ENCODE measurements at regions not wholly inside any gene's neighbourhood (a gene's known extent, or its start where the extent isn't known, plus 50 kb on each side); places are given as distances from the start of the nearest gene placed in this dataset.
A peak's percentile ranks its signal among the peaks of the same experiment; 100 is the strongest.

GRCh38 chr20:24813080-24813479, 136.0 kb upstream of the CST7 start:
- DNase-seq = no peak
- no peaks in the 10 kb centered on the region for H3K36me3 ChIP-seq
- H3K4me3 ChIP-seq = no peak overlapping the region
- H3K27me3 ChIP-seq = no peaks in the 10 kb centered on the region
- H3K9me3 ChIP-seq = no peaks in the 10 kb centered on the region

- no peaks in the 10 kb centered on the region for H3K36me3 ChIP-seq
- H3K4me3 ChIP-seq = no peak overlapping the region
- H3K9me3 ChIP-seq = no peaks in the 10 kb centered on the region
- no peaks in the 10 kb centered on the region for H3K27me3 ChIP-seq
- no peak for DNase-seq
Measured at GRCh38 chr20:24813496-24813895, 135.6 kb upstream of the CST7 start.

GRCh38 chr20:24813936-24814335, 135.1 kb upstream of the CST7 start:
- no peaks in the 10 kb centered on the region for H3K9me3 ChIP-seq
- no peaks in the 10 kb centered on the region for H3K27me3 ChIP-seq
- no peaks in the 10 kb centered on the region for H3K36me3 ChIP-seq
- no peak overlapping the region for H3K4me3 ChIP-seq
- no peak for DNase-seq

GRCh38 chr20:24814556-24815195, 134.4 kb upstream of the CST7 start:
- Histone ChIP-seq H3K27me3 (no peaks in the 10 kb centered on the region), H3K4me3 (no peak overlapping the region), H3K9me3 (no peaks in the 10 kb centered on the region), H3K36me3 (no peaks in the 10 kb centered on the region)
- no peak for DNase-seq

GRCh38 chr20:24815196-24815815, 133.8 kb upstream of the CST7 start:
- DNase-seq = no peak
- no peaks in the 10 kb centered on the region for H3K36me3 ChIP-seq
- no peak overlapping the region for H3K4me3 ChIP-seq

GRCh38 chr20:24815931-24816330, 133.1 kb upstream of the CST7 start:
- no peak for DNase-seq
- no peaks in the 10 kb centered on the region for H3K27me3 ChIP-seq

More at GRCh38 chr20:24815196-24815815, 133.8 kb upstream of the CST7 start:
- Histone ChIP-seq H3K27me3 (no peaks in the 10 kb centered on the region), H3K9me3 (no peaks in the 10 kb centered on the region)

GRCh38 chr20:24816431-24816830, 132.6 kb upstream of the CST7 start:
- peak; percentile 22 for DNase-seq
- H3K36me3 ChIP-seq = no peaks in the 10 kb centered on the region

More at GRCh38 chr20:24815931-24816330, 133.1 kb upstream of the CST7 start:
- Histone ChIP-seq H3K4me3 (no peak overlapping the region), H3K36me3 (no peaks in the 10 kb centered on the region), H3K9me3 (no peaks in the 10 kb centered on the region)

GRCh38 chr20:24816907-24817306, 132.2 kb upstream of the CST7 start:
- no peak for DNase-seq
- no peaks in the 10 kb centered on the region for H3K27me3 ChIP-seq
- no peak overlapping the region for H3K4me3 ChIP-seq
- H3K36me3 ChIP-seq = no peaks in the 10 kb centered on the region
- H3K9me3 ChIP-seq = no peaks in the 10 kb centered on the region

More at GRCh38 chr20:24816431-24816830, 132.6 kb upstream of the CST7 start:
- no peaks in the 10 kb centered on the region for H3K9me3 ChIP-seq
- H3K4me3 ChIP-seq = no peak overlapping the region
- H3K27me3 ChIP-seq = no peaks in the 10 kb centered on the region

- Histone ChIP-seq H3K9me3 (no peaks in the 10 kb centered on the region), H3K4me3 (no peak overlapping the region), H3K36me3 (no peaks in the 10 kb centered on the region), H3K27me3 (no peaks in the 10 kb centered on the region)
- no peak for DNase-seq
Measured at GRCh38 chr20:24817351-24817750, 131.7 kb upstream of the CST7 start.

GRCh38 chr20:24818056-24818455, 131.0 kb upstream of the CST7 start:
- Histone ChIP-seq H3K27me3 (no peaks in the 10 kb centered on the region), H3K36me3 (no peaks in the 10 kb centered on the region), H3K4me3 (no peak overlapping the region), H3K9me3 (no peaks in the 10 kb centered on the region)
- DNase-seq = no peak

GRCh38 chr20:24819331-24819965, 129.6 kb upstream of the CST7 start:
- no peaks in the 10 kb centered on the region for H3K27me3 ChIP-seq
- no peaks in the 10 kb centered on the region for H3K36me3 ChIP-seq
- H3K4me3 ChIP-seq = no peak overlapping the region
- H3K9me3 ChIP-seq = no peaks in the 10 kb centered on the region
- no peak for DNase-seq

GRCh38 chr20:24820345-24820744, 128.7 kb upstream of the CST7 start:
- Histone ChIP-seq H3K9me3 (no peaks in the 10 kb centered on the region), H3K36me3 (no peaks in the 10 kb centered on the region), H3K27me3 (no peaks in the 10 kb centered on the region), H3K4me3 (no peak overlapping the region)
- DNase-seq = no peak

- Histone ChIP-seq H3K4me3 (no peak overlapping the region), H3K27me3 (no peaks in the 10 kb centered on the region), H3K36me3 (no peaks in the 10 kb centered on the region), H3K9me3 (no peaks in the 10 kb centered on the region)
- DNase-seq = no peak
Measured at GRCh38 chr20:24821391-24821790, 127.7 kb upstream of the CST7 start.

GRCh38 chr20:24823176-24823784, 125.8 kb upstream of the CST7 start:
- Histone ChIP-seq H3K27me3 (no peaks in the 10 kb centered on the region), H3K36me3 (no peaks in the 10 kb centered on the region), H3K4me3 (no peak overlapping the region), H3K9me3 (no peaks in the 10 kb centered on the region)
- no peak for DNase-seq

- Histone ChIP-seq H3K27me3 (no peaks in the 10 kb centered on the region), H3K36me3 (no peaks in the 10 kb centered on the region), H3K4me3 (no peak overlapping the region), H3K9me3 (no peaks in the 10 kb centered on the region)
- no peak for DNase-seq
Measured at GRCh38 chr20:24823989-24824693, 124.9 kb upstream of the CST7 start.

- no peaks in the 10 kb centered on the region for H3K36me3 ChIP-seq
- no peaks in the 10 kb centered on the region for H3K9me3 ChIP-seq
- DNase-seq = no peak
- no peak overlapping the region for H3K4me3 ChIP-seq
- H3K27me3 ChIP-seq = no peaks in the 10 kb centered on the region
Measured at GRCh38 chr20:24825591-24825990, 123.5 kb upstream of the CST7 start.

Measured in MG63 (cell line).